ENCODE measurements at regions not wholly inside any gene's neighbourhood (a gene's known extent, or its start where the extent isn't known, plus 50 kb on each side); places are given as distances from the start of the nearest gene placed in this dataset.
A peak's percentile ranks its signal among the peaks of the same experiment; 100 is the strongest.

DNA sequence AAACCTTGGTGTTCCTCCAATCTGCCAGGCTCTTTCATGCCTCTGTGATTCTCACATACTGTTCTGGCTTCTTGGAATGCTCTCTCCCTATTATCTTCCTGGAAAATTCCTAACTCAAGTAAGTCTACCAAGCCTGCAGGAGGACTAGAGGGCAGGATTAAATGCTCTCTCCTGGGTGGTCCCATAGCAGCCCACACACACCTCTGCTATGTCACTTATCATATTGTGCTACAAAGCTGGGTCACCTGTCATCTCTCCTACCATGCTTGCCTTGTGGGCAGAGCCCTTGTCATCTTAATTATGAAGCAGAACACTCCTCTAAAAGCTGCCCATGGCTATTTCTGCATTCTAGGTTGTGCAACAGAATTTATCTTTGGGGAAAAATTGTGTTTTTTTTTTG, 344.5 kb upstream of the NOCT start:
- TF ChIP-seq, protein P1, sequence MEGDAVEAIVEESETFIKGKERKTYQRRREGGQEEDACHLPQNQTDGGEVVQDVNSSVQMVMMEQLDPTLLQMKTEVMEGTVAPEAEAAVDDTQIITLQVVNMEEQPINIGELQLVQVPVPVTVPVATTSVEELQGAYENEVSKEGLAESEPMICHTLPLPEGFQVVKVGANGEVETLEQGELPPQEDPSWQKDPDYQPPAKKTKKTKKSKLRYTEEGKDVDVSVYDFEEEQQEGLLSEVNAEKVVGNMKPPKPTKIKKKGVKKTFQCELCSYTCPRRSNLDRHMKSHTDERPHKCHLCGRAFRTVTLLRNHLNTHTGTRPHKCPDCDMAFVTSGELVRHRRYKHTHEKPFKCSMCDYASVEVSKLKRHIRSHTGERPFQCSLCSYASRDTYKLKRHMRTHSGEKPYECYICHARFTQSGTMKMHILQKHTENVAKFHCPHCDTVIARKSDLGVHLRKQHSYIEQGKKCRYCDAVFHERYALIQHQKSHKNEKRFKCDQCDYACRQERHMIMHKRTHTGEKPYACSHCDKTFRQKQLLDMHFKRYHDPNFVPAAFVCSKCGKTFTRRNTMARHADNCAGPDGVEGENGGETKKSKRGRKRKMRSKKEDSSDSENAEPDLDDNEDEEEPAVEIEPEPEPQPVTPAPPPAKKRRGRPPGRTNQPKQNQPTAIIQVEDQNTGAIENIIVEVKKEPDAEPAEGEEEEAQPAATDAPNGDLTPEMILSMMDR (conservative IDR thresholded peaks at IDR 0.05; ENCODE audit: control insufficient read depth, insufficient read depth, low read depth, low read length), result no peak
- H3K4me3 ChIP-seq (ENCODE audit: control insufficient read depth, low read depth, low read length), result no peak overlapping the region
- DNase-seq (ENCODE audit: low read depth), result no peak

DNA sequence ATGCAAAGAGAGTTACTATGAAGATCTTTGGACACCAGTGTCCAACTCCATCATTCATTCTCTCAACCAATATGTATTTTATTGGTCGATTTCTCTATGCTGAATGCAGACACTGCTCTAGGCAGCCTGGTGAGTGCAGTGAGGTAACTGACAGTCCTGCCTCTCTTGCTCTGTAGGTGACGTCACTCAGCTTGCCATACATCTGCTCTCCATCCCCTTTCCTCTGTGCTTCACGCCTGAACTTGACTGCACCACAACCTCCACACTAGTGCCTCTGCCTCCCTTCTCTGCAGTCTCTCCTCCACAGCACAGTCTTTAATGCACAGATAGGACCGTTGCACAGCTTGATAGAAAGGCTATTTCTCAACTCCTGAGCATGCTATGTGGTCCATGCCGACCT, 344.9 kb upstream of the NOCT start:
- TF ChIP-seq, protein P1 (conservative IDR thresholded peaks at IDR 0.05; ENCODE audit: control insufficient read depth, insufficient read depth, low read depth, low read length), result no peak
- DNase-seq (ENCODE audit: low read depth), result no peak
- H3K4me3 ChIP-seq (ENCODE audit: control insufficient read depth, low read depth, low read length), result no peak overlapping the region

DNA sequence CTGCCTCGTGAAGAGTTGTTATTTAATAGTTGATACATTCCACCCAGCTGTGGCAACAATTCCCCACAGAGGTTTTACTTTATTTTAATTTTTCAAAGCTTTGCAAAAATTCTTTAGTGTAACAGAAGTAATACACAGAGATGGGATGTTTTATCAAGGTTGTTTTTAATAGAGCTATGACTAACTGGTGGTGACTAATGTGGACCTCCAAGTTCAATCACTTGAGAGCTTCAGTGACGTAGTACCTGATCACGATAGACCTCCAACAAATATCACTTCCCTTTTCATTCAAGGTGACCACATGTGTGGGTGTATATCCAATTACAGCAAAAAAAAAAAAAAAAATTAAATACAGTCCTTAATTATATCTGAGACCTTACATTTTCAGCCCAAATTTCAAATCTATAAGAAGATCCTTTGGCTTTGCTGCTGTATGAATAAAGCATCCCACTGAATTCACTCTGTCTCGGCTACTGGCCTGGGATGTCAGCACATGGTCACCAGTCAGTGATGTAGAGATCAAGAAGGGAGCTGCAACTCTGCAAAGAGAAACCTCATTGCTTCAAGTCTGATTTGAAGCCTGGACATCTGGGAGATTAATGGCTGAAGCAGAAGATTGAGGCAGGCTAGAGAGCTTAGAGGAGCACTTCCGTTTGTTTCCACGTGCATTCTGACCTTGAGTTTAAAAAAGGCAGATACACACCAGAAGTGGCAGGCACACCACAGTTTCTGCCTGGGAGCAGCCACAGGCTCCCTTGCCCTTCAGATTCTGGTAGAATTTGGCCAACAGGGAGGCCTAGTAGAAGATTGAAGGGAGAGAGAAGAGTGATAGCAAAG, 345.9 kb upstream of the NOCT start:
- TF ChIP-seq, protein P1 (conservative IDR thresholded peaks at IDR 0.05; ENCODE audit: control insufficient read depth, insufficient read depth, low read depth, low read length), result no peak
- DNase-seq (ENCODE audit: low read depth), result peak; percentile 84
- no peak overlapping the region for H3K4me3 ChIP-seq (ENCODE audit: control insufficient read depth, low read depth, low read length)

DNA sequence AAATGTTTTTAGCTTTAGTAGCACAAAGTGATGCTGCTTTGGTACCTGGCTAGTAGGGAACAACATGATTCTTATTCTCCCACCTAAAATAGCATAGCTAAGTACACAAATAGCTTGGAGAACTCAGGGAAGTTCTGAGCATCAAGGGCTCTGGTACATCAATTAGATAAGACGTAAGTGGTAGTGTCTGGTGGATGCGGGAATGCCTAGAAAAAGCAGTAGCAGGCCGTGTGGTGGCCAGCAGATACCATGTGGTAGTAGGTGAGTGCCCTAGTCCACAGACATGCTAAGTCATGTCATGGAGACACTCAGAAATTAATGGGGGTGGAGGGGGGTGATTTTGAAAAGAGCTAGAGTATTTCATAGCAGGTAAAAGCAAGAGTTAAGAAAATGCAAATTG, 347.3 kb upstream of the NOCT start:
- DNase-seq (ENCODE audit: low read depth), result no peak
- TF ChIP-seq, protein P1 (conservative IDR thresholded peaks at IDR 0.05; ENCODE audit: control insufficient read depth, insufficient read depth, low read depth, low read length), result no peak
- no peak overlapping the region for H3K4me3 ChIP-seq (ENCODE audit: control insufficient read depth, low read depth, low read length)

DNA sequence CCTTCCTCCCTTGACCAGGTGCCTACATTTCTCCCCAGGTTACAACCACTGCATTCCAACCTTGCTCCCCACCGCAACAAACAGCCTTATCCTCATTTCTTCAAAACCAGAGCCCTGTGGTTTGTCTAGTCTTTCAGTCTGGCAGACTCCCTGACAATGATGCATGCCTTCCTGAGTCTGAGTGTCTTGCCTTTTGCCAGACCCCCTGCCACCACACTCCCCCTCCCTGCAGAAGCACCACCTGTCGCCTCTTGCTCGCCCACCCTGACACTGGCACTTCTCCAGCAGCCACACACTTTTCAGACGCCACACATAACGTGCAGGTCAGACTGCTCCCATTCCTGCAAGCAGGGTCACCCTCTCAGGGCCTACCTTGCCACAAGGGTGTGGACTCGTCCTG, 349.2 kb upstream of the NOCT start:
- TF ChIP-seq, protein P1 (conservative IDR thresholded peaks at IDR 0.05; ENCODE audit: control insufficient read depth, insufficient read depth, low read depth, low read length), result no peak
- no peak overlapping the region for H3K4me3 ChIP-seq (ENCODE audit: control insufficient read depth, low read depth, low read length)
- no peak for DNase-seq (ENCODE audit: low read depth)

DNA sequence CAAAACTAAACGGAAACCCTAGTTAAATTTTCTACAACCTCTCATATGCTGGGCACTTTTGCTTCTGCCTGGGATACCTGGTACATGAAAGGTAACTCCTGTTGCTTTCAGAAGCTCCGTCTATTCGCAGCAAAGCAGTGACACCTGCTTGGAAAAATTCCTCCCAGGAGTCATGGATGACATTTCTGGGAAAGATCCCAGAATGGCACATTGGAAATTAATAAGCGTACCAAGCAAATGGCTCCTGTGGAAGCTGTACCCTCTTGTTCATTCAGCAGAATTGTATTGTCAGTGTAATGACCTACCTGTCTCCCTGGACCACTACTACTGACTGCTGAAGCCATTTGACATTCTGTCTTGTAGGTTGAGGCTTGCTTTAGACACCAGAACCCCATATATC, 349.7 kb upstream of the NOCT start:
- no peak overlapping the region for H3K4me3 ChIP-seq (ENCODE audit: control insufficient read depth, low read depth, low read length)
- TF ChIP-seq, protein P1 (conservative IDR thresholded peaks at IDR 0.05; ENCODE audit: control insufficient read depth, insufficient read depth, low read depth, low read length), result no peak
- no peak for DNase-seq (ENCODE audit: low read depth)

Data from fibroblast of mammary gland (primary cell).